ENCODE measurements at regions not wholly inside any gene's neighbourhood (a gene's known extent, or its start where the extent isn't known, plus 50 kb on each side); places are given as distances from the start of the nearest gene placed in this dataset.
"Not testable (repeated sequence)": the region's sequence is repeated elsewhere in the genome, so short reads cannot be mapped to it uniquely, and the experiment has no call there.

DNA sequence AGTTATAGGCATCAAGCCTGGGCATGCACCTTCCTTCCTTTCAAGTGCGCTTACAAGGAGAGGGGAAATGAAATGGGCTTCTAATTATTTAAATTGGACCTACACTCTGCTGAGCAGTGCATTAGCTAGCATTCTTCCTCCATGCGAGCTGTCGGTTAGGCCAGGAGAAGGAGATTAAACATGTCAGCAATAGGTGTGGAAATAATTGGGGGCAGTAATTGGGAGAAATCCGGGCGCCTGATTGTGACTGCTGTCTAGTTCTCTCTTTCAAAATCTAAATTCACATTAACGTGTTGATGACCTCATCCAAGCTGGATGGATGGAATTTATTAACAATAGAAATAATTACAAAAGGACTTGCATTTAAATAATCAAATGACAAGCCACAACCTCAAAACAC is 86.2 kb upstream of the SEL1L start:
- H3K4me1 ChIP-seq (ENCODE audit: low read length) = no peaks in the 10 kb centered on the region
- no peaks in the 10 kb centered on the region for H3K36me3 ChIP-seq (ENCODE audit: insufficient read depth, low read length)
- H4K20me1 ChIP-seq (ENCODE audit: insufficient read depth, low read depth, low read length) = no peaks in the 10 kb centered on the region
- no peaks in the 10 kb centered on the region for H3K9me2 ChIP-seq (replicated peaks; ENCODE audit: insufficient read depth, low read length)
- no peak overlapping the region for H3K4me2 ChIP-seq (ENCODE audit: low read depth, low read length, poor library complexity, severe bottlenecking)
- H2AFZ ChIP-seq (ENCODE audit: low read length) = no peak overlapping the region
- H3K9me3 ChIP-seq (ENCODE audit: low read length) = no peaks in the 10 kb centered on the region
- no peak overlapping the region for H3K27ac ChIP-seq (ENCODE audit: low read length)
- no peaks in the 10 kb centered on the region for H3K79me2 ChIP-seq (ENCODE audit: low read length)
- no peak overlapping the region for H3K4me3 ChIP-seq (ENCODE audit: low read length)
- no peak overlapping the region for H3K9ac ChIP-seq (ENCODE audit: low read length)
- no peaks in the 10 kb centered on the region for H3K27me3 ChIP-seq (ENCODE audit: low read length)
- DNase-seq = no peak

DNA sequence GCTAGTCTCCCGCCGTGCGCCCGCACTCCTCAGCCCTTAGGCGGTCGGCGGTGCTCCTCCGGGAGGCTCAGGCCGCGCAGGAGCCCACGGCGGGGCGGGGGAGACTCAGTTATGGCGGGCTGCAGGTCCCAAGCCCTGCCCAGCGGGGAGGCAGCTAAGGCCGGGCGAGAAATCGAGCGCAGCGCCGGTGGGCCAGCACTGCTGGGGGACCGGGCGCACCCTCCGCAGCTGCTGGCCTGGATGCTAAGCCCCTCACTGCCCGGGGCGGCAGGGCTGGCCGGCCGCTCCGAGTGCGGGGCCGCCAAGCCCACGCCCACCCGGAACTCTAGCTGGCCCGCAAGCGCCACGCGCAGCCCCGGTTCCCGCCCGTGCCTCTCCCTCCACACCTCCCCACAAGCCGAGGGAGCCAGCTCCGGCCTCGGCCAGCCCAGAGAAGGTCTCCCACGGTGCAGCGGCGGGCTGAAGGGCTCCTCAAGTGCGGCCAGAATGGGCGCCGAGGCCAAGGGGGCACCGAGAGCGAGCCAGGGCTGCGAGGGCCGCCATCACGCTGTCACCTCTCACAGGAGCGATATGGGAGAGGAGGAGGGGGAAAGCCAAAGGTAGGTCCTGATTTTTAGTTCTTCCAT is 90.2 kb upstream of the SEL1L start:
- not testable (repeated sequence) for H3K9me3 ChIP-seq (ENCODE audit: low read length); DNase-seq; H3K4me3 ChIP-seq (ENCODE audit: low read length); H3K27ac ChIP-seq (ENCODE audit: low read length); H3K4me2 ChIP-seq (ENCODE audit: low read depth, low read length, poor library complexity, severe bottlenecking); H3K79me2 ChIP-seq (ENCODE audit: low read length); H3K9me2 ChIP-seq (replicated peaks; ENCODE audit: insufficient read depth, low read length); H4K20me1 ChIP-seq (ENCODE audit: insufficient read depth, low read depth, low read length); H3K9ac ChIP-seq (ENCODE audit: low read length); H2AFZ ChIP-seq (ENCODE audit: low read length); H3K4me1 ChIP-seq (ENCODE audit: low read length); H3K36me3 ChIP-seq (ENCODE audit: insufficient read depth, low read length); H3K27me3 ChIP-seq (ENCODE audit: low read length)

DNA sequence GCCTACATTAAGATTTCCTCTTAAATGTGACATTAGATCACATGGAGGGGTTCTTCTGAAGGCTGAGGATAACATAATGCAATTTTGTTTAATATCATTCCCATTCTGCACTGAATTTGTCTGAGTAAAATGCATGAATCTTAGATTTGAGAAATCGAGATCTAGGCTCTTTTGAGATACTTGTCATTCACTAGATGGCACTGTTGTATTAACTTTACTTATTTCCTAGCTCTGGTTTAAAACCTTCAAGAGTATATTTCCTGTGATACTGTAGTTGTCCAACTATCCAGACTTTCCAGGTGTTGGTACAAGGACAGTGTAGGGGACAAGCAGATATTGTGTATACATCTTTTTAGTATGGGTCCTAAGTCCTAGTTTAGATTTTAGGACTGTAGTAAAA is 91.7 kb upstream of the SEL1L start:
- Histone ChIP-seq H4K20me1 (ENCODE audit: insufficient read depth, low read depth, low read length) (no peaks in the 10 kb centered on the region), H3K27me3 (ENCODE audit: low read length) (no peaks in the 10 kb centered on the region), H3K9me3 (ENCODE audit: low read length) (no peaks in the 10 kb centered on the region), H2AFZ (ENCODE audit: low read length) (no peak overlapping the region), H3K9me2 (replicated peaks; ENCODE audit: insufficient read depth, low read length) (no peaks in the 10 kb centered on the region), H3K36me3 (ENCODE audit: insufficient read depth, low read length) (no peaks in the 10 kb centered on the region), H3K4me2 (ENCODE audit: low read depth, low read length, poor library complexity, severe bottlenecking) (no peak overlapping the region), H3K79me2 (ENCODE audit: low read length) (no peaks in the 10 kb centered on the region), H3K4me1 (ENCODE audit: low read length) (no peaks in the 10 kb centered on the region), H3K27ac (ENCODE audit: low read length) (no peak overlapping the region), H3K9ac (ENCODE audit: low read length) (no peak overlapping the region), H3K4me3 (ENCODE audit: low read length) (no peak overlapping the region)
- peak; percentile 82 for DNase-seq

DNA sequence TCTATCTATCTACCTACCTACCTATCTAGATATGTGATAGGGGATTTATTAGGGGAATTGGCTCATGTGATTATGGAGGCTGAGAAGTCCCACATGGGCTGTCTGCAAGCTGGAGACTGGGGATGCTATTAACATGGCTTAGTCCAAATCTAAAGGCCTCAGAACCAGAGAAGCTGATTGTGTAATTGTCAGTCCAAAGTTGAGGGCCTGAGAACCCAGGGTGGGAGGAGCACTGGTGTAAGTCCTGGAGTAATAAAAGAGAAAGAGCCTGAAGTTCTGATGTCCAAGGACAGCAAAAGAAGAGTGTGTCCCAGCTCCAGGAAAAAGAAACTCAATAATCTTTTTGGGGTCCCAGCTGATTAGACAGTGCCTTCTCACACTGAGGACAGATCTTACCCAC is 98.5 kb upstream of the SEL1L start:
- no peaks in the 10 kb centered on the region for H3K36me3 ChIP-seq (ENCODE audit: insufficient read depth, low read length)

DNA sequence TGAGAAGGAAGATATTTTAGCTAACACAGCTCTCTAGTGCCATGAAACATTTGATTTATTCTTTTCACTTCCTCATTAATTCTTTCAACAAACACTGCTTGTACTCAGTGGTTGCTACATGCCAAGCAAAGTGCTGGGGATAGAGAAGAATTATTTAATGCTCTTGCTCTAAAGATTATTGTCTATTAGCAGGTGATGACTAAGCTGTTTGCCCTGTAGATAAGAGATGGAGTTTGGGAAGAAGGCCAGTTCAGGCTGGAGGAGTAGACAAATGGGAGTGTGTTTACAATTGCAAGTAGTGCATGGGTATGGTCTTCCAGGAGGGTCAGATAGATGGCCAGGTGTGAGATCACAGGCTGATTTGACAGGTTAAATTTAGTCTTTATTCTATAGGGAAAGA is 99.8 kb upstream of the SEL1L start:
- Histone ChIP-seq H3K9ac (ENCODE audit: low read length) (no peak overlapping the region), H3K27ac (ENCODE audit: low read length) (no peak overlapping the region), H3K4me3 (ENCODE audit: low read length) (no peak overlapping the region), H3K4me1 (ENCODE audit: low read length) (no peaks in the 10 kb centered on the region), H3K36me3 (ENCODE audit: insufficient read depth, low read length) (no peaks in the 10 kb centered on the region), H3K27me3 (ENCODE audit: low read length) (no peaks in the 10 kb centered on the region), H3K4me2 (ENCODE audit: low read depth, low read length, poor library complexity, severe bottlenecking) (no peak overlapping the region), H2AFZ (ENCODE audit: low read length) (no peak overlapping the region), H3K79me2 (ENCODE audit: low read length) (no peaks in the 10 kb centered on the region), H4K20me1 (ENCODE audit: insufficient read depth, low read depth, low read length) (no peaks in the 10 kb centered on the region), H3K9me2 (replicated peaks; ENCODE audit: insufficient read depth, low read length) (no peaks in the 10 kb centered on the region), H3K9me3 (ENCODE audit: low read length) (no peaks in the 10 kb centered on the region)
- DNase-seq = no peak

More for the DNA sequence above, 98.5 kb upstream of the SEL1L start:
- no peak overlapping the region for H2AFZ ChIP-seq (ENCODE audit: low read length)
- H3K4me3 ChIP-seq (ENCODE audit: low read length) = no peak overlapping the region
- no peaks in the 10 kb centered on the region for H3K27me3 ChIP-seq (ENCODE audit: low read length)
- no peak overlapping the region for H3K27ac ChIP-seq (ENCODE audit: low read length)
- no peak overlapping the region for H3K9ac ChIP-seq (ENCODE audit: low read length)
- H3K9me2 ChIP-seq (replicated peaks; ENCODE audit: insufficient read depth, low read length) = no peaks in the 10 kb centered on the region
- no peak overlapping the region for H3K4me2 ChIP-seq (ENCODE audit: low read depth, low read length, poor library complexity, severe bottlenecking)
- H3K4me1 ChIP-seq (ENCODE audit: low read length) = no peaks in the 10 kb centered on the region
- no peaks in the 10 kb centered on the region for H4K20me1 ChIP-seq (ENCODE audit: insufficient read depth, low read depth, low read length)
- no peak for DNase-seq
- H3K79me2 ChIP-seq (ENCODE audit: low read length) = no peaks in the 10 kb centered on the region
- H3K9me3 ChIP-seq (ENCODE audit: low read length) = no peaks in the 10 kb centered on the region

DNA sequence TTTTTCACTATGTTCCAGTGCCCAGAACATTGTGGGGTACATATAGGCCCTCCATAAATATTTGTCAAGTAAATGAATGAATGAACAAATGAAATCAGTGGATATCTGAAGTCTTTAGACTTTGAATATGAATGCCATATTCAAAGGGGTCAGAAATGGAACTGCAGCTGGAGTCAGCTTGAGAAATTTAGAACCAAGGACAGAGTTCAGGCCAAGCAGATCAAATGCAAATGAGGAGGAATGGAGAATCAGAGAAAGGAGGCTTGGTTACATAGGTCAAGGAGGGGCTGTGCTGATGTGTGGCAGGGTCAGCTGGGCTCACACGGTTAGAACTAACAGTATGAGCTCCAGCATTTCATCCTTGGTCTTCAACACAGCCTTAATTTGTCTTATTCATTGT is 104.0 kb upstream of the SEL1L start:
- no peaks in the 10 kb centered on the region for H3K36me3 ChIP-seq (ENCODE audit: insufficient read depth, low read length)
- H2AFZ ChIP-seq (ENCODE audit: low read length) = no peak overlapping the region
- no peaks in the 10 kb centered on the region for H3K4me1 ChIP-seq (ENCODE audit: low read length)
- H4K20me1 ChIP-seq (ENCODE audit: insufficient read depth, low read depth, low read length) = no peaks in the 10 kb centered on the region
- H3K9ac ChIP-seq (ENCODE audit: low read length) = no peak overlapping the region
- no peak overlapping the region for H3K27ac ChIP-seq (ENCODE audit: low read length)
- no peaks in the 10 kb centered on the region for H3K79me2 ChIP-seq (ENCODE audit: low read length)
- H3K4me2 ChIP-seq (ENCODE audit: low read depth, low read length, poor library complexity, severe bottlenecking) = no peak overlapping the region
- no peaks in the 10 kb centered on the region for H3K27me3 ChIP-seq (ENCODE audit: low read length)
- no peak overlapping the region for H3K4me3 ChIP-seq (ENCODE audit: low read length)
- H3K9me3 ChIP-seq (ENCODE audit: low read length) = no peaks in the 10 kb centered on the region
- H3K9me2 ChIP-seq (replicated peaks; ENCODE audit: insufficient read depth, low read length) = no peaks in the 10 kb centered on the region
- no peak for DNase-seq

DNA sequence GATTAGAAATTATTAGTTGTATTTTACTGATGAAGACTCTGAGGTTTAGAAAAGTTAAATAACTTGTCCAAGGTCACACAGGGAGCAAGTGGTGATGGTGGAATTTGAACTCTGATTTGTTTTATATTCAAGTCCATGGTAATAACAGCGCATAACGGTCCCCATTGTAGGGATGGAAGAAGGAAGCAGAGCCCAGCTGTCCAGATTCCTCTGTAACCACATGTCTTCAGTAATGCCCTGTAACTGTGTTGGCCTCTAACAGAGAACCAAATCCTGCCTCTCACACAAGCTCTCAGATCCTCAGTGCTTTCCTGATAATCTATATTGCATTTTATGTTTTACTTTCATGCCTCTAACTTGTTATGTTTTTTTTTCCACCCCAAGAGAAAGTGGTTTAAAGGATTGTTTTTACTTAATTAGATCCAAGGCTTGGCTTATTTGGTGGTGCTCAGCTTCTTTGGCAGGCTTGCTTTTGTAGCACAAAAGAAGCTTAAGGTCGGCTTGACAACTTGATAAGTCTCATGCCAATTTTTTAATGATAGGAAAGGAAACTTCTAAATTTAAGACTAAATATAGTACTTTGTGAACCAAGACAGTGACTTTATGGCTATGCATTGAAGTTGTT is 105.1 kb upstream of the SEL1L start:
- Histone ChIP-seq H3K9me2 (replicated peaks; ENCODE audit: insufficient read depth, low read length) (no peaks in the 10 kb centered on the region), H3K27ac (ENCODE audit: low read length) (no peak overlapping the region), H3K79me2 (ENCODE audit: low read length) (no peaks in the 10 kb centered on the region), H3K4me3 (ENCODE audit: low read length) (no peak overlapping the region), H2AFZ (ENCODE audit: low read length) (no peak overlapping the region), H3K27me3 (ENCODE audit: low read length) (no peaks in the 10 kb centered on the region), H3K36me3 (ENCODE audit: insufficient read depth, low read length) (no peaks in the 10 kb centered on the region), H3K4me1 (ENCODE audit: low read length) (no peaks in the 10 kb centered on the region), H3K4me2 (ENCODE audit: low read depth, low read length, poor library complexity, severe bottlenecking) (no peak overlapping the region), H3K9me3 (ENCODE audit: low read length) (no peaks in the 10 kb centered on the region), H4K20me1 (ENCODE audit: insufficient read depth, low read depth, low read length) (no peaks in the 10 kb centered on the region), H3K9ac (ENCODE audit: low read length) (no peak overlapping the region)
- DNase-seq = no peak

DNA sequence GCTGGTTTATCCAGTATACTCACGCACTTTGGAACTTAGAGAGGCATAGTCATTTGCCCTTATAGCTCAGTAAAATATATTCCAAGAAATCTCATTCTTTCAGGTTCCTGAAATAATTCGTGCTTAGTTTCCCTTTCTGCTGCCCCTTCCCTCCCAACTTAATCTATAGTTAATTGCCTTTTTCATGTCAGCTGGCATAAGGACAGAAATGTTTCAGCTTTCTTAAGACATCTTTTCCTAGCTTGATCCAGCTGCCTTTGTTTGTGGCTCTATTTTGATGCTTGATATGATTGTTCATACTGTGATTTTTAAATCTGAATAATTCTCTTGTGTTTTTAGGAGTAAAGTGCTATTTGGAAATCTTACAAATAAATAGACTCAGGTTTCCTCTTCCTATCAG is 120.0 kb upstream of the SEL1L start:
- Histone ChIP-seq H3K9me2 (replicated peaks; ENCODE audit: insufficient read depth, low read length) (peaks cover 6% of the 10 kb centered on the region; the same call in 1 of the 2 replicates), H3K4me3 (ENCODE audit: low read length) (no peak overlapping the region), H3K4me2 (ENCODE audit: low read depth, low read length, poor library complexity, severe bottlenecking) (no peak overlapping the region), H3K9ac (ENCODE audit: low read length) (no peak overlapping the region), H3K27me3 (ENCODE audit: low read length) (no peaks in the 10 kb centered on the region), H3K27ac (ENCODE audit: low read length) (no peak overlapping the region), H4K20me1 (ENCODE audit: insufficient read depth, low read depth, low read length) (no peaks in the 10 kb centered on the region), H3K79me2 (ENCODE audit: low read length) (no peaks in the 10 kb centered on the region), H3K9me3 (ENCODE audit: low read length) (no peaks in the 10 kb centered on the region), H3K4me1 (ENCODE audit: low read length) (no peaks in the 10 kb centered on the region), H3K36me3 (ENCODE audit: insufficient read depth, low read length) (no peaks in the 10 kb centered on the region), H2AFZ (ENCODE audit: low read length) (no peak overlapping the region)
- no peak for DNase-seq
